D721Med (cell line): ENCODE measurements at regions not wholly inside any gene's neighbourhood (a gene's known extent, or its start where the extent isn't known, plus 50 kb on each side); places are given as distances from the start of the nearest gene placed in this dataset.
A peak's percentile ranks its signal among the peaks of the same experiment; 100 is the strongest.

Source experiments
- DNase-seq: peaks from one replicate; pipeline ENCODE4 v3.0.0; 2011; ENCODE audit warnings: low spot score; ENCODE audit not compliant: insufficient read length
- FAIRE-seq: peaks from 2 replicates; lab custom pipeline; 2011; peaks lifted over from hg19 to GRCh38; lab: Jason Lieb, UNC
- CTCF ChIP-seq: IDR thresholded peaks from 2 replicates; pipeline ENCODE4 v1.5.1; 2012; ENCODE audit warnings: mild to moderate bottlenecking, control low read depth; ENCODE audit not compliant: insufficient read depth; ENCODE audit errors: missing control alignments

GRCh38 chr12:124726596-124727263 lies 136.9 kb downstream of the SCARB1 start:
- FAIRE-seq (no peak), DNase-seq (no peak)
- TF ChIP-seq CTCF, result no peak

GRCh38 chr12:124725597-124726237 lies 137.9 kb downstream of the SCARB1 start:
- FAIRE-seq, result no peak
- DNase-seq, result no peak
- no peak for TF ChIP-seq CTCF

GRCh38 chr12:124725099-124725498 lies 138.6 kb downstream of the SCARB1 start:
- TF ChIP-seq CTCF, result no peak
- no peak for DNase-seq
- no peak for FAIRE-seq

GRCh38 chr12:124722878-124723277 lies 140.8 kb downstream of the SCARB1 start:
- DNase-seq (no peak), FAIRE-seq (no peak)
- TF ChIP-seq CTCF, result no peak

- FAIRE-seq (no peak), DNase-seq (no peak)
- TF ChIP-seq CTCF, result no peak
Measured at GRCh38 chr12:124721501-124722162, 142.0 kb downstream of the SCARB1 start.

- FAIRE-seq (peak; percentile 86), DNase-seq (peak; percentile 47)
- no peak for TF ChIP-seq CTCF
Measured at GRCh38 chr12:124720681-124721500, 142.8 kb downstream of the SCARB1 start.
